ENCODE measurements at regions not wholly inside any gene's neighbourhood (a gene's known extent, or its start where the extent isn't known, plus 50 kb on each side); places are given as distances from the start of the nearest gene placed in this dataset.

GRCh38 chr2:121043827-121044222, 241.2 kb downstream of the TFCP2L1 start:
- Histone ChIP-seq H3K79me2 (ENCODE audit: control insufficient read depth, insufficient read depth, low read length) (no peaks in the 10 kb centered on the region), H3K9me3 (replicated peaks; ENCODE audit: control insufficient read depth, insufficient read depth, low read length) (no peaks in the 10 kb centered on the region), H2AFZ (ENCODE audit: control insufficient read depth, low read depth, low read length) (no peak overlapping the region), H3K27ac (ENCODE audit: control insufficient read depth, insufficient read depth) (no peak overlapping the region), H3K4me1 (ENCODE audit: control insufficient read depth, insufficient read depth, low read length) (no peaks in the 10 kb centered on the region), H4K20me1 (ENCODE audit: control insufficient read depth, insufficient read depth) (no peaks in the 10 kb centered on the region), H3K4me2 (ENCODE audit: control insufficient read depth, insufficient read depth) (no peak overlapping the region), H3K36me3 (ENCODE audit: control insufficient read depth in 2 of 2, insufficient read depth in 2 of 2, low read length in 1 of 2) (no peaks in the 10 kb centered on the region), H3K27me3 (replicated peaks in 1 of 2; ENCODE audit: control insufficient read depth in 2 of 2, insufficient read depth in 2 of 2, low read length in 1 of 2) (no peaks in the 10 kb centered on the region; a peak in 2 of 4 replicates), H3K9ac (ENCODE audit: control insufficient read depth, insufficient read depth, low read length) (no peak overlapping the region), H3K4me3 (no peak overlapping the region)
- RAD21 ChIA-PET (ENCODE audit: unreplicated experiment), result no interaction called here
- CTCF ChIA-PET, result no interaction called here
- no peak for DNase-seq (ENCODE audit: low read depth, low spot score)
- POLR2A ChIA-PET, result no interaction called here
- in situ Hi-C loops (cut with MboI), result no loop called here
- SMC1A ChIA-PET (ENCODE audit: uncharacterized antibody, unreplicated experiment), result no interaction called here
- no peak for FAIRE-seq
- BruUV-seq (replicated peaks), result no TSS peak
- no peak for ATAC-seq
- WGBS (ENCODE audit: insufficient coverage, insufficient replicate concordance, low lambda C conversion rate, missing lambda C conversion rate), result 21% methylated on average over 3 of the region's 3 CpGs
- intact Hi-C loops (cut with micrococcal nuclease; ENCODE audit: unreplicated experiment), result no loop called here
- TF ChIP-seq RB1 (IDR thresholded peaks at IDR 0.05; ENCODE audit: borderline replicate concordance), result no peak
- no peak for TF ChIP-seq SUZ12 (IDR thresholded peaks at IDR 0.05; ENCODE audit: unreplicated experiment)
- no peak for TF ChIP-seq ATF7 (IDR thresholded peaks at IDR 0.05; ENCODE audit: low read depth)
- no peak for TF ChIP-seq USF1 (IDR thresholded peaks at IDR 0.05; ENCODE audit: borderline replicate concordance, extremely low read length, insufficient read depth, low read depth, low read length)
- TF ChIP-seq IRF5 (IDR thresholded peaks at IDR 0.05; ENCODE audit: borderline replicate concordance), result no peak
- TF ChIP-seq CBFB (IDR thresholded peaks at IDR 0.05; ENCODE audit: low read depth), result no peak
- no peak for TF ChIP-seq CUX1 (IDR thresholded peaks at IDR 0.05; ENCODE audit: insufficient replicate concordance, low read depth, low read length)
- TF ChIP-seq CEBPZ (IDR thresholded peaks at IDR 0.05; ENCODE audit: low read depth, low read length), result no peak
- no peak for TF ChIP-seq BRCA1 (IDR thresholded peaks at IDR 0.05; ENCODE audit: low read depth, low read length)
- TF ChIP-seq REST (IDR thresholded peaks at IDR 0.05; ENCODE audit: low read depth, low read length), result no peak
